Astrocyte (in vitro differentiated cells and primary cell): ENCODE measurements at regions not wholly inside any gene's neighbourhood (a gene's known extent, or its start where the extent isn't known, plus 50 kb on each side); places are given as distances from the start of the nearest gene placed in this dataset.

Experiments
- DNase-seq: peaks from one replicate; pipeline ENCODE4 v3.0.0-alpha.2; 2010; ENCODE audit warnings: low read depth
- FAIRE-seq: peaks from 2 replicates; lab custom pipeline; 2011; peaks lifted over from hg19 to GRCh38; lab: Jason Lieb, UNC
- H2AFZ ChIP-seq: 2 replicates; pipeline ENCODE4 v1.6.0; 2012; ENCODE audit warnings: low read depth, low read length, inconsistent platforms
- H3K27ac ChIP-seq: 2 replicates; pipeline ENCODE4 v1.5.1; 2011; ENCODE audit warnings: low read depth, low read length, inconsistent platforms
- H3K27me3 ChIP-seq: 2 replicates; pipeline ENCODE4 v1.6.0; 2011; ENCODE audit warnings: low read length, inconsistent platforms; ENCODE audit not compliant: insufficient read depth
- H3K36me3 ChIP-seq: 2 replicates; pipeline ENCODE4 v1.5.1; 2011; ENCODE audit warnings: low read length, inconsistent platforms; ENCODE audit not compliant: insufficient read depth
- H3K4me1 ChIP-seq: 2 replicates; pipeline ENCODE4 v1.5.1; 2011; ENCODE audit warnings: low read length, inconsistent platforms; ENCODE audit not compliant: insufficient read depth
- H3K4me2 ChIP-seq: 2 replicates; pipeline ENCODE4 v1.6.0; 2012; ENCODE audit warnings: low read length, inconsistent platforms
- H3K4me3 ChIP-seq: 2 replicates; pipeline ENCODE4 v1.5.1; 2011; ENCODE audit warnings: low read depth, mild to moderate bottlenecking, low read length, inconsistent platforms; ENCODE audit not compliant: insufficient read depth
- H3K79me2 ChIP-seq: 2 replicates; pipeline ENCODE4 v1.6.0; 2012; ENCODE audit warnings: mild to moderate bottlenecking, low read length, inconsistent platforms; ENCODE audit not compliant: insufficient read depth
- H3K9ac ChIP-seq: 2 replicates; pipeline ENCODE4 v1.6.0; 2012; ENCODE audit warnings: mild to moderate bottlenecking, low read length, inconsistent platforms
- H3K9me3 ChIP-seq: 2 replicates; pipeline ENCODE4 v1.5.1; 2012; ENCODE audit warnings: low read depth, mild to moderate bottlenecking, low read length, inconsistent platforms; ENCODE audit not compliant: insufficient read depth
- H4K20me1 ChIP-seq: 2 replicates; pipeline ENCODE4 v1.6.0; 2012; ENCODE audit warnings: low read length, inconsistent platforms; ENCODE audit not compliant: insufficient read depth
- H3K27ac Mint-ChIP-seq: one replicate; pipeline ENCODE4 v1.8.0; 2021; ENCODE audit warnings: mild to moderate bottlenecking, mixed read lengths; ENCODE audit not compliant: unreplicated experiment
- H3K27me3 Mint-ChIP-seq: one replicate; pipeline ENCODE4 v1.8.0; 2021; ENCODE audit warnings: low read depth, mixed read lengths; ENCODE audit not compliant: unreplicated experiment
- H3K36me3 Mint-ChIP-seq: one replicate; pipeline ENCODE4 v1.8.0; 2021; ENCODE audit warnings: low read depth, mixed read lengths; ENCODE audit not compliant: unreplicated experiment
- H3K4me1 Mint-ChIP-seq: one replicate; pipeline ENCODE4 v1.8.0; 2021; ENCODE audit warnings: low read depth, mixed read lengths; ENCODE audit not compliant: unreplicated experiment
- H3K4me3 Mint-ChIP-seq: one replicate; pipeline ENCODE4 v1.8.0; 2021; ENCODE audit warnings: mild to moderate bottlenecking, moderate library complexity, mixed read lengths; ENCODE audit not compliant: unreplicated experiment
- H3K9me3 Mint-ChIP-seq: one replicate; pipeline ENCODE4 v1.8.0; 2021; ENCODE audit warnings: mild to moderate bottlenecking, mixed read lengths; ENCODE audit not compliant: unreplicated experiment
- EZH2 ChIP-seq: IDR thresholded peaks from 2 replicates; pipeline ENCODE4 v1.6.1; 2012; ENCODE audit warnings: mild to moderate bottlenecking, low read length, inconsistent platforms; ENCODE audit not compliant: insufficient read depth
- TF ChIP-seq, protein P1 (sequence below): IDR thresholded peaks from 2 replicates; pipeline ENCODE4 v1.5.1; 2011; ENCODE audit warnings: low read depth, mild to moderate bottlenecking, inconsistent platforms, low read length, moderate library complexity; ENCODE audit not compliant: insufficient read depth

DNA sequence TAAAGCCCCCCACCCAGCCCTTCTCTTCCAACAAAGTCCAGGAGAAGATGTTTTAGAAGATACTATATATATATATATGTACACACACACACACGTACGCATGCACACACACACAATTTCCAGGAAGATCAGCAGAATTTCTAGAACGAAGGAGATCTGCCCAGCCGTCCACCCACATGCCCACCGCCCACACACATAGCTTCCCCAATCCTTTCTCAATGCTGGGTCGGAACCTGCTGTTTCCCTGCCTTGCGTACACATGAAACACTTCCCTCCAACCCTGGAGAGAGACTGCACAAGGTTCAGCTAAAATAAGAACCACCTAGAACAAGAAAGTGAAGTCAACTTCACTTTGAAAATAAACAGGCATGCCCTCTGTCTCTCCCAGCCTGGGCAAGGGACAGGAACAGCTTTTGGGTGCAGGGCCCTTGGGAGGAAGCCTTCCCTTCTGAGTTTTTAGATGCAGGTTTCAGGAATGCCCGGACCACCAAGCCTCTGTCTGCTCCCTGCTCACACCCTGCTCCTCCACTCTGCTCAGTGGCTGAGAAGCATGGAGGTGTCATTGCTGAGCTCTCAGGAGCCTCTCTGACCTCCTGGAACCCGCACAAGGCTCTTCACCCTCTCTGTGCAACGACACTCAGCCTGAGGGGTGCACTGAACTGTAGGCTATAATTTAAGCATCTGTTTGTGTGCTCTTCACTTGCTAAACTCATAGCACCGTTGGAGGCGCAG is 149.4 kb downstream of the C5orf15 start:
- Mint-ChIP-seq H3K36me3 (no peaks in the 10 kb centered on the region), H3K27me3 (peaks cover 47% of the 10 kb centered on the region), H3K9me3 (no peaks in the 10 kb centered on the region), H3K4me1 (peaks cover 10% of the 10 kb centered on the region), H3K4me3 (no peak overlapping the region), H3K27ac (no peak overlapping the region)
- TF ChIP-seq, protein P1, sequence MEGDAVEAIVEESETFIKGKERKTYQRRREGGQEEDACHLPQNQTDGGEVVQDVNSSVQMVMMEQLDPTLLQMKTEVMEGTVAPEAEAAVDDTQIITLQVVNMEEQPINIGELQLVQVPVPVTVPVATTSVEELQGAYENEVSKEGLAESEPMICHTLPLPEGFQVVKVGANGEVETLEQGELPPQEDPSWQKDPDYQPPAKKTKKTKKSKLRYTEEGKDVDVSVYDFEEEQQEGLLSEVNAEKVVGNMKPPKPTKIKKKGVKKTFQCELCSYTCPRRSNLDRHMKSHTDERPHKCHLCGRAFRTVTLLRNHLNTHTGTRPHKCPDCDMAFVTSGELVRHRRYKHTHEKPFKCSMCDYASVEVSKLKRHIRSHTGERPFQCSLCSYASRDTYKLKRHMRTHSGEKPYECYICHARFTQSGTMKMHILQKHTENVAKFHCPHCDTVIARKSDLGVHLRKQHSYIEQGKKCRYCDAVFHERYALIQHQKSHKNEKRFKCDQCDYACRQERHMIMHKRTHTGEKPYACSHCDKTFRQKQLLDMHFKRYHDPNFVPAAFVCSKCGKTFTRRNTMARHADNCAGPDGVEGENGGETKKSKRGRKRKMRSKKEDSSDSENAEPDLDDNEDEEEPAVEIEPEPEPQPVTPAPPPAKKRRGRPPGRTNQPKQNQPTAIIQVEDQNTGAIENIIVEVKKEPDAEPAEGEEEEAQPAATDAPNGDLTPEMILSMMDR, result no peak
- no peak for TF ChIP-seq EZH2
- Histone ChIP-seq H4K20me1 (no peaks in the 10 kb centered on the region), H3K36me3 (no peaks in the 10 kb centered on the region), H2AFZ (no peak overlapping the region), H3K9me3 (no peaks in the 10 kb centered on the region), H3K4me1 (no peaks in the 10 kb centered on the region), H3K4me2 (no peak overlapping the region), H3K27me3 (peaks cover 28% of the 10 kb centered on the region), H3K79me2 (no peaks in the 10 kb centered on the region), H3K9ac (no peak overlapping the region), H3K4me3 (no peak overlapping the region), H3K27ac (no peak overlapping the region)
- DNase-seq, result no peak
- no peak for FAIRE-seq

DNA sequence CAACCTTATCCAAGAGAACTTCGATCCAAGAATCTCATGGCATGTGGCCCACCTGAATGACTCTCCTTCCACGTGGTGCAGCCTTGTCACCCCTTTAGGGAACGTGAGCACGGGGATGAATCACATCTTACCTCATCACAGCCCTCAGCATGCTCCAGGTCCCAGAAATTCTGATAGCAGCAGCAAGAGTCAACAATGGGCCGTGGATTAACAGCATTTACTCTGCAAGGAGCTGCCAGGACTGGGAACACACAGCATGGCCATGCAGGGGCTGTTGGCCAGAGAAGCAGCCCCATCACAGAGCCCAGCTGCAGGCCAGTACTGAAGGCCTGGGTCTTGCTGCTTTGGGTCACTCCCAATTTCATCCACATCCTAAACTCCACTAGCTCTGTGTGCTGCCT is 150.4 kb downstream of the C5orf15 start:
- Histone ChIP-seq H3K36me3 (no peaks in the 10 kb centered on the region), H3K9ac (no peak overlapping the region), H3K27me3 (peaks cover 27% of the 10 kb centered on the region), H4K20me1 (no peaks in the 10 kb centered on the region), H2AFZ (no peak overlapping the region), H3K9me3 (no peaks in the 10 kb centered on the region), H3K4me1 (no peaks in the 10 kb centered on the region), H3K27ac (no peak overlapping the region), H3K4me3 (no peak overlapping the region), H3K4me2 (no peak overlapping the region), H3K79me2 (no peaks in the 10 kb centered on the region)
- no peak for FAIRE-seq
- Mint-ChIP-seq H3K27ac (no peak overlapping the region), H3K36me3 (no peaks in the 10 kb centered on the region), H3K4me3 (no peak overlapping the region), H3K27me3 (peaks cover 50% of the 10 kb centered on the region), H3K9me3 (no peaks in the 10 kb centered on the region), H3K4me1 (peaks cover 10% of the 10 kb centered on the region)
- DNase-seq, result peak; percentile 71
- TF ChIP-seq, protein P1, result no peak
- TF ChIP-seq EZH2, result no peak

GRCh38 chr5:133817456-133817855 is 151.0 kb downstream of the C5orf15 start:
- no peak overlapping the region for H2AFZ ChIP-seq
- no peaks in the 10 kb centered on the region for H3K79me2 ChIP-seq
- H3K9me3 Mint-ChIP-seq, result peaks cover under 1% of the 10 kb centered on the region
- peaks cover 10% of the 10 kb centered on the region for H3K4me1 Mint-ChIP-seq
- H3K9me3 ChIP-seq, result no peaks in the 10 kb centered on the region
- no peaks in the 10 kb centered on the region for H3K36me3 Mint-ChIP-seq
- H3K27me3 Mint-ChIP-seq, result peaks cover 50% of the 10 kb centered on the region
- H3K4me2 ChIP-seq, result no peak overlapping the region
- TF ChIP-seq, protein P1, result no peak
- TF ChIP-seq EZH2, result no peak
- H3K36me3 ChIP-seq, result no peaks in the 10 kb centered on the region
- no peak overlapping the region for H3K9ac ChIP-seq
- H3K4me3 ChIP-seq, result no peak overlapping the region
- no peak overlapping the region for H3K27ac Mint-ChIP-seq
- DNase-seq (no peak), FAIRE-seq (no peak)
- no peaks in the 10 kb centered on the region for H3K4me1 ChIP-seq
- H3K4me3 Mint-ChIP-seq, result no peak overlapping the region
- H3K27ac ChIP-seq, result no peak overlapping the region
- no peaks in the 10 kb centered on the region for H4K20me1 ChIP-seq
- H3K27me3 ChIP-seq, result peaks cover 28% of the 10 kb centered on the region
